CD14-positive monocyte (primary cell): ENCODE measurements at regions not wholly inside any gene's neighbourhood (a gene's known extent, or its start where the extent isn't known, plus 50 kb on each side); places are given as distances from the start of the nearest gene placed in this dataset.

ENCODE experiments used
- DNase-seq, 3 donors: peaks; one replicate each; pipeline ENCODE4 v3.0.0-alpha.2; 2011 to 2022
- H2AFZ ChIP-seq: 2 replicates; pipeline ENCODE4 v1.6.0; 2012; ENCODE audit warnings: mild to moderate bottlenecking, low read depth, low read length, inconsistent platforms; ENCODE audit not compliant: insufficient read depth, poor library complexity, severe bottlenecking
- H3K27ac ChIP-seq, 2 donors: 1 replicate in 1 of 2; 2 replicates in 1 of 2; pipeline ENCODE4 v1.5.1; 2012 to 2013; ENCODE audit warnings: low read length in 2 of 2, control low read depth in 1 of 2, inconsistent platforms in 1 of 2, low read depth in 1 of 2, mild to moderate bottlenecking in 1 of 2
- H3K27me3 ChIP-seq, 2 donors: one replicate each; pipeline versions ENCODE4 v1.6.0 to v1.6.1; 2011 to 2013; ENCODE audit warnings: low read length in 2 of 2; ENCODE audit not compliant: control insufficient read depth in 2 of 2, insufficient read depth in 2 of 2
- H3K36me3 ChIP-seq, 2 donors: replicated peaks in 1 of 2; 1 replicate in 1 of 2; 2 replicates in 1 of 2; pipeline versions ENCODE4 v1.5.1 to v1.6.1; 2012 to 2013; ENCODE audit warnings: low read length in 2 of 2, control low read depth in 1 of 2, inconsistent platforms in 1 of 2, mild to moderate bottlenecking in 1 of 2; ENCODE audit not compliant: insufficient read depth in 2 of 2, control insufficient read depth in 1 of 2
- H3K4me1 ChIP-seq, 2 donors: 1 replicate in 1 of 2; 2 replicates in 1 of 2; pipeline versions ENCODE4 v1.5.1 to v1.6.1; 2012 to 2013; ENCODE audit warnings: low read length in 2 of 2, control low read depth in 1 of 2, inconsistent platforms in 1 of 2, mild to moderate bottlenecking in 1 of 2, moderate library complexity in 1 of 2; ENCODE audit not compliant: insufficient read depth in 2 of 2, control insufficient read depth in 1 of 2
- H3K4me2 ChIP-seq: replicated peaks from 2 replicates; pipeline ENCODE3; 2012; ENCODE audit warnings: low read length, moderate library complexity, mild to moderate bottlenecking; ENCODE audit not compliant: poor library complexity, severe bottlenecking; ENCODE audit errors: extremely low read depth
- H3K4me3 ChIP-seq, 3 experiments: fragments of 200-600 bp in 1 of 3; sonication (generic) in 1 of 3; replicated peaks in 1 of 3; 1 replicate in 2 of 3; 2 replicates in 1 of 3; pipeline ENCODE4 v1.5.1; 2011 to 2013; ENCODE audit warnings: low read length in 3 of 3, mild to moderate bottlenecking in 3 of 3, control low read depth in 2 of 3, low read depth in 2 of 3, inconsistent platforms in 1 of 3, moderate library complexity in 1 of 3
- H3K79me2 ChIP-seq: 2 replicates; pipeline ENCODE4 v1.6.0; 2012; ENCODE audit warnings: mild to moderate bottlenecking, control low read depth, inconsistent platforms, low read length, moderate library complexity; ENCODE audit not compliant: insufficient read depth
- H3K9ac ChIP-seq: 2 replicates; pipeline ENCODE4 v1.6.0; 2017; ENCODE audit warnings: low read length, mild to moderate bottlenecking; ENCODE audit not compliant: insufficient read depth, poor library complexity, severe bottlenecking
- H3K9me3 ChIP-seq, 2 donors: replicated peaks in 1 of 2; 1 replicate in 1 of 2; 2 replicates in 1 of 2; pipeline versions ENCODE4 v1.5.1 to v1.6.1; 2012 to 2013; ENCODE audit warnings: low read length in 2 of 2, control low read depth in 1 of 2; ENCODE audit not compliant: control insufficient read depth in 1 of 2, insufficient read depth in 1 of 2
- H4K20me1 ChIP-seq: 2 replicates; pipeline ENCODE4 v1.6.0; 2012; ENCODE audit warnings: mild to moderate bottlenecking, low read length, control low read depth, moderate library complexity; ENCODE audit not compliant: insufficient read depth
- H3K27ac Mint-ChIP-seq, 7 donors: one replicate each; pipeline ENCODE4 v1.8.0; 2020; ENCODE audit warnings: mild to moderate bottlenecking in 7 of 7, mixed read lengths in 7 of 7, moderate library complexity in 6 of 7, inconsistent platforms in 2 of 7
- H3K27me3 Mint-ChIP-seq, 3 donors: one replicate each; pipeline ENCODE4 v1.8.0; 2021 to 2022; ENCODE audit warnings: low read depth in 3 of 3, mild to moderate bottlenecking in 3 of 3, mixed read lengths in 3 of 3, moderate library complexity in 3 of 3, inconsistent platforms in 1 of 3
- H3K36me3 Mint-ChIP-seq, 2 donors: one replicate each; pipeline ENCODE4 v1.8.0; 2020; ENCODE audit warnings: mixed read lengths in 2 of 2, inconsistent platforms in 1 of 2, mild to moderate bottlenecking in 1 of 2
- H3K4me1 Mint-ChIP-seq: one replicate; pipeline ENCODE4 v1.8.0; 2020; ENCODE audit warnings: mild to moderate bottlenecking, mixed read lengths
- H3K4me3 Mint-ChIP-seq, 2 donors: one replicate each; pipeline ENCODE4 v1.8.0; 2020; ENCODE audit warnings: mild to moderate bottlenecking in 2 of 2, mixed read lengths in 2 of 2, moderate library complexity in 1 of 2
- H3K9me3 Mint-ChIP-seq, 7 donors: one replicate each; pipeline ENCODE4 v1.8.0; 2020 to 2022; ENCODE audit warnings: mixed read lengths in 7 of 7, mild to moderate bottlenecking in 6 of 7, moderate library complexity in 6 of 7, inconsistent platforms in 2 of 7
- CTCF ChIP-seq: fragments of 200-600 bp; IDR thresholded peaks from one replicate; pipeline ENCODE4 v1.8.0; 2022; ENCODE audit warnings: antibody characterized with exemption, mild to moderate bottlenecking
- WGBS: methylation state at CpG from one replicate; pipeline ENCODE4 v1.1.5; 2013; ENCODE audit warnings: missing lambda C conversion rate; ENCODE audit not compliant: insufficient coverage; 5-methylcytosine and 5-hydroxymethylcytosine counted together
- intact Hi-C, 2 donors: fragments of 100-400 bp; cut with micrococcal nuclease; formaldehyde crosslinking; loops; one replicate each; pipeline versions ENCODE4 v1.15.0 to v1.15.1; 2023

- H3K4me1 ChIP-seq = no peaks in the 10 kb centered on the region
- H3K4me3 ChIP-seq = no peak overlapping the region
- H3K27ac Mint-ChIP-seq = no peak overlapping the region
- H2AFZ ChIP-seq = no peak overlapping the region
- no peak for DNase-seq
- H4K20me1 ChIP-seq = no peaks in the 10 kb centered on the region
- H3K9ac ChIP-seq = no peak overlapping the region
- H3K79me2 ChIP-seq = no peaks in the 10 kb centered on the region
- no peaks in the 10 kb centered on the region for H3K36me3 Mint-ChIP-seq
- H3K27me3 ChIP-seq = no peaks in the 10 kb centered on the region
- peaks cover 10 to 14% (median 13%) of the 10 kb centered on the region in 3 donors for H3K27me3 Mint-ChIP-seq
- no peak overlapping the region for H3K27ac ChIP-seq
- intact Hi-C loops = no loop called here
- peaks cover 0 to 4% (median 0%) of the 10 kb centered on the region in 7 donors for H3K9me3 Mint-ChIP-seq
- H3K4me3 Mint-ChIP-seq = no peak overlapping the region
- H3K36me3 ChIP-seq = no peaks in the 10 kb centered on the region
- H3K4me2 ChIP-seq = no peak overlapping the region
- no peaks in the 10 kb centered on the region for H3K9me3 ChIP-seq
- 93% methylated on average over 2 of the region's 4 CpGs for WGBS
- no peak for TF ChIP-seq CTCF
- H3K4me1 Mint-ChIP-seq = no peaks in the 10 kb centered on the region
These were observed 81.7 kb upstream of the THBS2 start for GRCh38 chr6:169335301-169335700.

- peaks cover 0 to 4% (median 0%) of the 10 kb centered on the region in 7 donors for H3K9me3 Mint-ChIP-seq
These were observed 78.6 kb upstream of the THBS2 start for GRCh38 chr6:169332250-169332649.

More at GRCh38 chr6:169332250-169332649, 78.6 kb upstream of the THBS2 start:
- WGBS = 97% methylated on average over 5 of the region's 10 CpGs
- no peak for TF ChIP-seq CTCF
- no peaks in the 10 kb centered on the region for H3K4me1 Mint-ChIP-seq
- Histone ChIP-seq H4K20me1 (no peaks in the 10 kb centered on the region), H3K79me2 (no peaks in the 10 kb centered on the region), H3K4me3 (no peak overlapping the region), H3K27ac (no peak overlapping the region), H3K4me2 (no peak overlapping the region), H2AFZ (no peak overlapping the region), H3K9ac (no peak overlapping the region), H3K4me1 (no peaks in the 10 kb centered on the region), H3K36me3 (no peaks in the 10 kb centered on the region), H3K27me3 (no peaks in the 10 kb centered on the region), H3K9me3 (no peaks in the 10 kb centered on the region)
- H3K27ac Mint-ChIP-seq = no peak overlapping the region
- H3K36me3 Mint-ChIP-seq = no peaks in the 10 kb centered on the region
- DNase-seq = no peak
- intact Hi-C loops = no loop called here
- peaks cover 11 to 12% (median 11%) of the 10 kb centered on the region in 3 donors for H3K27me3 Mint-ChIP-seq
- no peak overlapping the region for H3K4me3 Mint-ChIP-seq
